ENCODE measurements at regions not wholly inside any gene's neighbourhood (a gene's known extent, or its start where the extent isn't known, plus 50 kb on each side); places are given as distances from the start of the nearest gene placed in this dataset.

DNA sequence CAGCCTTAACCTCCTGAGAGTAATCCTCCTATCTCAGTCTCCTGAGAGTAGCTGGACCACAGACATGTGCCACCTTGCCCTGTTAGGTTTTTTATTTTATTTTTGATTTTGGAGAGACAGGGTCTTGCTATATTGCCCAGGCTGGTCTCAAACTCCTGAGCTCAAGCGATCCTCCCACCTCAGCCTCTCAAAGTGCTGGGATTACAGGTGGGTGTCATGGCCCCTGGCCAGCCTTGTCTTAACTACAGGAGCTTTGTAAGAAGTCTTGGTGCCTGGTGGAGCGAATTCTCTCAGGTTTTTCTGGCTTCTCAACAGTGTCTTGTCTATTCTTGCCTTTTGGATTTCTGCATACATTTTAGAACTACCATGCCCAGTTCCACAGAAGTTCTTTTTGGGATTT lies 546.4 kb downstream of the TBC1D22A start:
- no peak for TF ChIP-seq POLR2AphosphoS5 (IDR thresholded peaks at IDR 0.05; ENCODE audit: low read depth)
- TF ChIP-seq, protein P1, sequence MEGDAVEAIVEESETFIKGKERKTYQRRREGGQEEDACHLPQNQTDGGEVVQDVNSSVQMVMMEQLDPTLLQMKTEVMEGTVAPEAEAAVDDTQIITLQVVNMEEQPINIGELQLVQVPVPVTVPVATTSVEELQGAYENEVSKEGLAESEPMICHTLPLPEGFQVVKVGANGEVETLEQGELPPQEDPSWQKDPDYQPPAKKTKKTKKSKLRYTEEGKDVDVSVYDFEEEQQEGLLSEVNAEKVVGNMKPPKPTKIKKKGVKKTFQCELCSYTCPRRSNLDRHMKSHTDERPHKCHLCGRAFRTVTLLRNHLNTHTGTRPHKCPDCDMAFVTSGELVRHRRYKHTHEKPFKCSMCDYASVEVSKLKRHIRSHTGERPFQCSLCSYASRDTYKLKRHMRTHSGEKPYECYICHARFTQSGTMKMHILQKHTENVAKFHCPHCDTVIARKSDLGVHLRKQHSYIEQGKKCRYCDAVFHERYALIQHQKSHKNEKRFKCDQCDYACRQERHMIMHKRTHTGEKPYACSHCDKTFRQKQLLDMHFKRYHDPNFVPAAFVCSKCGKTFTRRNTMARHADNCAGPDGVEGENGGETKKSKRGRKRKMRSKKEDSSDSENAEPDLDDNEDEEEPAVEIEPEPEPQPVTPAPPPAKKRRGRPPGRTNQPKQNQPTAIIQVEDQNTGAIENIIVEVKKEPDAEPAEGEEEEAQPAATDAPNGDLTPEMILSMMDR (IDR thresholded peaks at IDR 0.05; ENCODE audit: insufficient read depth, low read length): no peak
- no peak for TF ChIP-seq SPI1 (IDR thresholded peaks at IDR 0.05; ENCODE audit: borderline replicate concordance, low read depth)
- TF ChIP-seq, protein P2, sequence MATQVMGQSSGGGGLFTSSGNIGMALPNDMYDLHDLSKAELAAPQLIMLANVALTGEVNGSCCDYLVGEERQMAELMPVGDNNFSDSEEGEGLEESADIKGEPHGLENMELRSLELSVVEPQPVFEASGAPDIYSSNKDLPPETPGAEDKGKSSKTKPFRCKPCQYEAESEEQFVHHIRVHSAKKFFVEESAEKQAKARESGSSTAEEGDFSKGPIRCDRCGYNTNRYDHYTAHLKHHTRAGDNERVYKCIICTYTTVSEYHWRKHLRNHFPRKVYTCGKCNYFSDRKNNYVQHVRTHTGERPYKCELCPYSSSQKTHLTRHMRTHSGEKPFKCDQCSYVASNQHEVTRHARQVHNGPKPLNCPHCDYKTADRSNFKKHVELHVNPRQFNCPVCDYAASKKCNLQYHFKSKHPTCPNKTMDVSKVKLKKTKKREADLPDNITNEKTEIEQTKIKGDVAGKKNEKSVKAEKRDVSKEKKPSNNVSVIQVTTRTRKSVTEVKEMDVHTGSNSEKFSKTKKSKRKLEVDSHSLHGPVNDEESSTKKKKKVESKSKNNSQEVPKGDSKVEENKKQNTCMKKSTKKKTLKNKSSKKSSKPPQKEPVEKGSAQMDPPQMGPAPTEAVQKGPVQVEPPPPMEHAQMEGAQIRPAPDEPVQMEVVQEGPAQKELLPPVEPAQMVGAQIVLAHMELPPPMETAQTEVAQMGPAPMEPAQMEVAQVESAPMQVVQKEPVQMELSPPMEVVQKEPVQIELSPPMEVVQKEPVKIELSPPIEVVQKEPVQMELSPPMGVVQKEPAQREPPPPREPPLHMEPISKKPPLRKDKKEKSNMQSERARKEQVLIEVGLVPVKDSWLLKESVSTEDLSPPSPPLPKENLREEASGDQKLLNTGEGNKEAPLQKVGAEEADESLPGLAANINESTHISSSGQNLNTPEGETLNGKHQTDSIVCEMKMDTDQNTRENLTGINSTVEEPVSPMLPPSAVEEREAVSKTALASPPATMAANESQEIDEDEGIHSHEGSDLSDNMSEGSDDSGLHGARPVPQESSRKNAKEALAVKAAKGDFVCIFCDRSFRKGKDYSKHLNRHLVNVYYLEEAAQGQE (IDR thresholded peaks at IDR 0.05; ENCODE audit: insufficient replicate concordance, low read depth): no peak
- no peak for TF ChIP-seq GABPA (IDR thresholded peaks at IDR 0.05; ENCODE audit: low read depth)
- H3K4me3 ChIP-seq (replicated peaks; ENCODE audit: insufficient read depth, low read length): no peak overlapping the region
- DNase-seq (ENCODE audit: low read depth in 1 of 2, low spot score in 1 of 2): no peak
- no peak overlapping the region for H3K27ac ChIP-seq (replicated peaks)
- no peaks in the 10 kb centered on the region for H3K27me3 ChIP-seq (ENCODE audit: insufficient read depth, poor library complexity, severe bottlenecking)

DNA sequence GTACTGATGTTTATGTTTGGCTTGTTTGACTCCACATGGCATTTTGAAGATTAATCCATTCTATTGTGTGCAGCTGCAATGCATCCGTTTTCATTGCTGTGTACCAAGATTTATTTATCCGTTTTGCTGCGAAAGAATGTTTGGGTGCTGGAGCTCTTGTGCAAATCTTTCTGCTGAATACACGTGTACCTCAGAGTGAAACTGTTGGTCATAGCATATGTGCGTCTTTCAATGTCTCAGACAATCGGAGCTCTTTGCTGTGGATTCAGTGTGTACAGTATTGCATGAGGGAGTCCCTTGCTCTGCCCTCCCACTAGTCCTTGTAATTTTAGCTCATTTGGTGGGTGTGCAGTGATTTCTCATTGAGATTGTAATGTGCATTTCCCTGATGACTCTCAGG lies 545.4 kb downstream of the TBC1D22A start:
- no peak for DNase-seq (ENCODE audit: low read depth in 1 of 2, low spot score in 1 of 2)
- TF ChIP-seq, protein P2 (IDR thresholded peaks at IDR 0.05; ENCODE audit: insufficient replicate concordance, low read depth): no peak
- TF ChIP-seq, protein P1 (IDR thresholded peaks at IDR 0.05; ENCODE audit: insufficient read depth, low read length): no peak
- no peak for TF ChIP-seq SPI1 (IDR thresholded peaks at IDR 0.05; ENCODE audit: borderline replicate concordance, low read depth)
- no peak for TF ChIP-seq POLR2AphosphoS5 (IDR thresholded peaks at IDR 0.05; ENCODE audit: low read depth)
- no peak for TF ChIP-seq GABPA (IDR thresholded peaks at IDR 0.05; ENCODE audit: low read depth)
- no peak overlapping the region for H3K27ac ChIP-seq (replicated peaks)

DNA sequence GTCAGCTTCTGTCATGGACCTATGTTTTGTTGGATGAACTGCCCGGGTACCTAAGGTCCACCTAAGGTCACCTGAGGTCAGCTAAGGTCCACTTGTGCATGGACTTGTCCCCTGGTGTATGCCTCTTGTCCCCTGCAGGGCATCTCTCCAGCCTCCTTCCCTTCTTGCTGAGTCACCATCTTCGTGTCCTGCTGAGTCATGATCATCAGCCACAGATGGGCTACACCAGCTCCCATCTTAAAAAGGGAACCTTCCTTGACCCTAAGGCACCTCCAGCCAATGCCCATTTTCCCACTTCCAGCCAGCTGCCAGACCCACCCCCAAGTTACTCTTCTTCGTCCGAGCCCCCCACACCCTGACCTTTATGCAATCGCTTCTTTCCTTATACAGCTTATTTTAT lies 544.9 kb downstream of the TBC1D22A start:
- H3K27ac ChIP-seq (replicated peaks): no peak overlapping the region
- no peak overlapping the region for H3K4me3 ChIP-seq (replicated peaks; ENCODE audit: insufficient read depth, low read length)
- TF ChIP-seq, protein P2 (IDR thresholded peaks at IDR 0.05; ENCODE audit: insufficient replicate concordance, low read depth): no peak
- TF ChIP-seq, protein P1 (IDR thresholded peaks at IDR 0.05; ENCODE audit: insufficient read depth, low read length): no peak
- TF ChIP-seq SPI1 (IDR thresholded peaks at IDR 0.05; ENCODE audit: borderline replicate concordance, low read depth) (no peak), GABPA (IDR thresholded peaks at IDR 0.05; ENCODE audit: low read depth) (no peak), POLR2AphosphoS5 (IDR thresholded peaks at IDR 0.05; ENCODE audit: low read depth) (no peak)
- no peak for DNase-seq (ENCODE audit: low read depth in 1 of 2, low spot score in 1 of 2)
- H3K27me3 ChIP-seq (ENCODE audit: insufficient read depth, poor library complexity, severe bottlenecking): no peaks in the 10 kb centered on the region

More for the DNA sequence above, 545.4 kb downstream of the TBC1D22A start:
- no peaks in the 10 kb centered on the region for H3K27me3 ChIP-seq (ENCODE audit: insufficient read depth, poor library complexity, severe bottlenecking)
- H3K4me3 ChIP-seq (replicated peaks; ENCODE audit: insufficient read depth, low read length): no peak overlapping the region

Data from HL-60 (cell line).